H1 (cell line): ENCODE measurements at regions not wholly inside any gene's neighbourhood (a gene's known extent, or its start where the extent isn't known, plus 50 kb on each side); places are given as distances from the start of the nearest gene placed in this dataset.

ENCODE experiments used
- CTCF ChIA-PET: fragments of 300-600 bp; sonication (Branson Sonifier 250); formaldehyde crosslinking; loops from one replicate; lab custom pipeline; 2021; ENCODE audit not compliant: partially characterized antibody; lab: Charles Lee
- POLR2A ChIA-PET: fragments of 300-600 bp; sonication (Branson Sonifier 250); formaldehyde crosslinking; loops from one replicate; lab custom pipeline; 2021; ENCODE audit warnings: inconsistent platforms; ENCODE audit not compliant: partially characterized antibody; lab: Charles Lee
- DNase-seq, 2 experiments: peaks; one replicate each; pipeline versions ENCODE4 v3.0.0 to v3.0.0-alpha.2; 2010 to 2022; ENCODE audit warnings: low spot score in 2 of 2, low read depth in 1 of 2, mixed read lengths in 1 of 2
- FAIRE-seq: peaks from 2 replicates; lab custom pipeline; 2011; peaks lifted over from hg19 to GRCh38; lab: Jason Lieb, UNC
- H2AFZ ChIP-seq: 2 replicates; pipeline ENCODE4 v1.8.1; 2012; ENCODE audit warnings: low read length, inconsistent platforms
- H2AK5ac ChIP-seq: 2 replicates; pipeline ENCODE4 v1.6.1; 2013; ENCODE audit warnings: low read depth, low read length
- H2BK120ac ChIP-seq: replicated peaks from 2 replicates; pipeline ENCODE3; 2013; ENCODE audit warnings: low read depth, low read length, inconsistent platforms
- H2BK12ac ChIP-seq: 2 replicates; pipeline ENCODE4 v1.6.1; 2013; ENCODE audit warnings: low read depth, low read length
- H2BK15ac ChIP-seq: 2 replicates; pipeline ENCODE4 v1.6.1; 2013; ENCODE audit warnings: low read length
- H2BK20ac ChIP-seq: 2 replicates; pipeline ENCODE4 v1.6.1; 2013; ENCODE audit warnings: low read length
- H2BK5ac ChIP-seq: 2 replicates; pipeline ENCODE4 v1.6.1; 2013; ENCODE audit warnings: low read depth, low read length
- H3K14ac ChIP-seq: 2 replicates; pipeline ENCODE4 v1.6.1; 2013; ENCODE audit warnings: inconsistent platforms; ENCODE audit not compliant: insufficient read length
- H3K18ac ChIP-seq: 2 replicates; pipeline ENCODE4 v1.6.1; 2013; ENCODE audit warnings: low read length; ENCODE audit errors: extremely low read depth
- H3K23ac ChIP-seq: 2 replicates; pipeline ENCODE4 v1.6.1; 2013; ENCODE audit warnings: inconsistent platforms; ENCODE audit not compliant: insufficient read length
- H3K23me2 ChIP-seq: 2 replicates; pipeline ENCODE4 v1.6.1; 2013; ENCODE audit warnings: low read depth, low read length
- H3K27ac ChIP-seq: 2 replicates; pipeline ENCODE4 v1.6.1; 2011; ENCODE audit warnings: low read depth, low read length, inconsistent platforms
- H3K27me3 ChIP-seq, 4 experiments: replicated peaks in 1 of 4; 1 replicate in 1 of 4; 2 replicates in 3 of 4; pipeline versions ENCODE4 v1.6.1 to v1.8.1; 2011 to 2013; ENCODE audit warnings: low read length in 3 of 4, mild to moderate bottlenecking in 3 of 4, inconsistent platforms in 2 of 4, mixed read lengths in 2 of 4, moderate library complexity in 1 of 4; ENCODE audit not compliant: control insufficient read depth in 3 of 4, insufficient read depth in 3 of 4; ENCODE audit errors: extremely low read depth in 1 of 4
- H3K36me3 ChIP-seq, 4 experiments: 2 replicates each; pipeline versions ENCODE4 v1.6.1 to v1.8.1; 2011 to 2013; ENCODE audit warnings: mild to moderate bottlenecking in 4 of 4, low read length in 3 of 4, moderate library complexity in 2 of 4, control low read depth in 1 of 4, inconsistent platforms in 1 of 4; ENCODE audit not compliant: insufficient read depth in 4 of 4, control insufficient read depth in 2 of 4
- H3K4ac ChIP-seq: replicated peaks from 2 replicates; pipeline ENCODE3; 2013; ENCODE audit warnings: low read length, low read depth, mixed read lengths, inconsistent platforms; ENCODE audit not compliant: insufficient read length
- H3K4me1 ChIP-seq, 4 experiments: replicated peaks in 1 of 4; 1 replicate in 1 of 4; 2 replicates in 3 of 4; pipeline versions ENCODE4 v1.6.1 to v1.8.1; 2011 to 2013; ENCODE audit warnings: low read length in 3 of 4, inconsistent platforms in 2 of 4, mixed read lengths in 1 of 4; ENCODE audit not compliant: insufficient read depth in 4 of 4, control insufficient read depth in 3 of 4
- H3K4me2 ChIP-seq, 2 experiments: 2 replicates each; pipeline versions ENCODE4 v1.6.1 to v1.8.1; 2011 to 2013; ENCODE audit warnings: low read depth in 2 of 2, low read length in 2 of 2, control low read depth in 1 of 2, inconsistent platforms in 1 of 2, mild to moderate bottlenecking in 1 of 2; ENCODE audit not compliant: insufficient read depth in 1 of 2
- H3K4me3 ChIP-seq, 4 experiments: fragments of 200-600, 300-600 bp in 1 of 4; sonication (generic), shearing (Covaris generic), sonication (Bioruptor Twin) in 1 of 4; 2 replicates each; pipeline versions ENCODE4 v1.5.1 to v1.8.1; 2011 to 2016; ENCODE audit warnings: low read length in 4 of 4, low read depth in 3 of 4, control low read depth in 2 of 4, inconsistent platforms in 2 of 4, mild to moderate bottlenecking in 2 of 4, mixed read lengths in 1 of 4, moderate library complexity in 1 of 4; ENCODE audit not compliant: insufficient read depth in 2 of 4; ENCODE audit errors: extremely low read depth in 1 of 4
- H3K56ac ChIP-seq: replicated peaks from 2 replicates; pipeline ENCODE3; 2013; ENCODE audit warnings: low read depth, mild to moderate bottlenecking, mixed read lengths, low read length, inconsistent platforms; ENCODE audit not compliant: insufficient read length
- H3K79me1 ChIP-seq: 2 replicates; pipeline ENCODE4 v1.6.1; 2013; ENCODE audit warnings: low read depth, low read length, control low read depth
- H3K79me2 ChIP-seq, 2 experiments: 2 replicates each; pipeline versions ENCODE4 v1.6.1 to v1.8.1; 2012 to 2013; ENCODE audit warnings: low read length in 2 of 2, mild to moderate bottlenecking in 2 of 2, inconsistent platforms in 1 of 2; ENCODE audit not compliant: insufficient read depth in 2 of 2, control insufficient read depth in 1 of 2
- H3K9ac ChIP-seq, 4 experiments: replicated peaks in 1 of 4; 1 replicate in 1 of 4; 2 replicates in 3 of 4; pipeline versions ENCODE4 v1.6.1 to v1.8.1; 2011 to 2013; ENCODE audit warnings: low read depth in 3 of 4, low read length in 3 of 4, control low read depth in 2 of 4, mild to moderate bottlenecking in 2 of 4, moderate library complexity in 2 of 4, inconsistent platforms in 1 of 4; ENCODE audit errors: extremely low read depth in 1 of 4
- H3K9me3 ChIP-seq, 2 experiments: 2 replicates each; pipeline versions ENCODE4 v1.6.1 to v1.8.1; 2012 to 2013; ENCODE audit warnings: mild to moderate bottlenecking in 2 of 2, moderate library complexity in 2 of 2, control low read depth in 1 of 2, inconsistent platforms in 1 of 2, low read depth in 1 of 2, low read length in 1 of 2, mixed read lengths in 1 of 2; ENCODE audit not compliant: insufficient read depth in 2 of 2
- H4K20me1 ChIP-seq, 2 experiments: replicated peaks in 1 of 2; 2 replicates each; pipeline versions ENCODE3 to v1.8.1; 2011 to 2013; ENCODE audit warnings: inconsistent platforms in 2 of 2, low read length in 2 of 2, mild to moderate bottlenecking in 1 of 2; ENCODE audit not compliant: insufficient read depth in 2 of 2, control insufficient read depth in 1 of 2
- H4K5ac ChIP-seq: 2 replicates; pipeline ENCODE4 v1.6.1; 2013; ENCODE audit warnings: low read length, low read depth, mixed read lengths, inconsistent platforms; ENCODE audit not compliant: insufficient read length
- H4K8ac ChIP-seq: 2 replicates; pipeline ENCODE4 v1.8.0; 2013; ENCODE audit warnings: mild to moderate bottlenecking, moderate library complexity, low read length, inconsistent platforms; ENCODE audit not compliant: insufficient read depth; ENCODE audit errors: extremely low read depth
- H4K91ac ChIP-seq: replicated peaks from 2 replicates; pipeline ENCODE3; 2013; ENCODE audit warnings: low read length, mixed read lengths, inconsistent platforms; ENCODE audit not compliant: insufficient read length
- CREB1 ChIP-seq: IDR thresholded peaks from 2 replicates; pipeline ENCODE4 v1.6.1; 2012; ENCODE audit warnings: inconsistent platforms
- EZH2 ChIP-seq: fragments of 200-600 bp; sonication (generic); IDR thresholded peaks from 2 replicates; pipeline ENCODE4 v1.7.1; 2012; ENCODE audit warnings: low read depth, mild to moderate bottlenecking, moderate library complexity, low read length, inconsistent platforms; ENCODE audit not compliant: severe bottlenecking
- KDM1A ChIP-seq: fragments of 200-600, 300-600 bp; sonication (generic); IDR thresholded peaks from 2 replicates; pipeline ENCODE4 v1.7.1; 2016; ENCODE audit warnings: mild to moderate bottlenecking, low read length, borderline replicate concordance
- RAD21 ChIP-seq, 2 experiments: IDR thresholded peaks in 1 of 2; conservative IDR thresholded peaks in 1 of 2; 2 replicates each; pipeline ENCODE4 v1.6.1; 2011; ENCODE audit warnings: low read depth in 2 of 2, low read length in 2 of 2, improper control_type of control experiment in 1 of 2, inconsistent platforms in 1 of 2, mild to moderate bottlenecking in 1 of 2, moderate library complexity in 1 of 2
- RXRA ChIP-seq: IDR thresholded peaks from 2 replicates; pipeline ENCODE4 v1.6.1; 2011; ENCODE audit warnings: low read depth, mild to moderate bottlenecking, low read length, moderate library complexity; ENCODE audit not compliant: insufficient read depth
- ZNF274 ChIP-seq: IDR thresholded peaks from 2 replicates; pipeline ENCODE4 v1.7.0; 2012; ENCODE audit warnings: low read length, borderline replicate concordance; ENCODE audit errors: extremely low read depth
- WGBS, 2 experiments: shearing (Covaris generic) in 1 of 2; methylation state at CpG; one replicate each; pipeline versions ENCODE4 v1.1.6 to v1.1.7; 2013 to 2015; ENCODE audit warnings: low lambda C conversion rate in 2 of 2, mixed read lengths in 2 of 2, inconsistent platforms in 1 of 2, low coverage in 1 of 2, missing lambda C conversion rate in 1 of 2; ENCODE audit not compliant: insufficient replicate concordance in 2 of 2, insufficient coverage in 1 of 2, insufficient read length in 1 of 2; ENCODE audit errors: extremely low coverage in 1 of 2, missing lambda C conversion rate in 1 of 2; 5-methylcytosine and 5-hydroxymethylcytosine counted together

- H3K56ac ChIP-seq = no peak overlapping the region
- no peaks in the 10 kb centered on the region for H3K9me3 ChIP-seq
- no peak overlapping the region for H3K4me3 ChIP-seq
- ChIA-PET CTCF (interaction anchor here (0.8 to 3.7 kb wide), 8 partner anchors 8 to 436 kb away, joined by 3 to 32 read pairs (median 4); no protein-coding TSS in a partner anchor), POLR2A (no interaction called here)
- DNase-seq = no peak
- no peaks in the 10 kb centered on the region for H3K36me3 ChIP-seq
- no peak overlapping the region for H2BK5ac ChIP-seq
- H3K4me2 ChIP-seq = no peak overlapping the region
- no peak overlapping the region for H4K8ac ChIP-seq
- no peak overlapping the region for H2BK12ac ChIP-seq
- H2AFZ ChIP-seq = no peak overlapping the region
- H3K79me2 ChIP-seq = no peaks in the 10 kb centered on the region
- FAIRE-seq = no peak
- no peaks in the 10 kb centered on the region for H3K79me1 ChIP-seq
- no peak overlapping the region for H2BK15ac ChIP-seq
- H3K27ac ChIP-seq = no peak overlapping the region
- no peak overlapping the region for H3K18ac ChIP-seq
- no peak overlapping the region for H4K5ac ChIP-seq
- H3K27me3 ChIP-seq = no peaks in the 10 kb centered on the region
- H3K4ac ChIP-seq = no peak overlapping the region
- H2AK5ac ChIP-seq = no peak overlapping the region
- no peak overlapping the region for H3K23ac ChIP-seq
- no peaks in the 10 kb centered on the region for H4K20me1 ChIP-seq
- H3K4me1 ChIP-seq = peaks cover 0 to 11% (median 1%) of the 10 kb centered on the region in 4 experiments; a peak in 3 of 7 replicates
- 86% methylated on average over 9 of the region's 9 CpGs; no CpG with 5 or more reads in 1 of the 2 experiments for WGBS, 2 experiments
- no peak overlapping the region for H3K9ac ChIP-seq
- no peaks in the 10 kb centered on the region for H3K23me2 ChIP-seq
- H3K14ac ChIP-seq = no peak overlapping the region
- no peak for TF ChIP-seq KDM1A
- TF ChIP-seq RAD21 (IDR thresholded peaks at IDR 0.05 in 1 of 2, conservative IDR thresholded peaks at IDR 0.05 in 1 of 2; ENCODE audit: low read depth in 2 of 2, low read length in 2 of 2) = no peak
- no peak for TF ChIP-seq ZNF274
- no peak for TF ChIP-seq EZH2
- TF ChIP-seq RXRA = no peak
- no peak for TF ChIP-seq CREB1
- no peak overlapping the region for H2BK20ac ChIP-seq
- H4K91ac ChIP-seq = no peak overlapping the region
- H2BK120ac ChIP-seq = no peak overlapping the region
These were observed 79.6 kb upstream of the UCN3 start for GRCh38 chr10:5285186-5285585.
